Epithelial cell of proximal tubule (primary cell): ENCODE measurements at regions not wholly inside any gene's neighbourhood (a gene's known extent, or its start where the extent isn't known, plus 50 kb on each side); places are given as distances from the start of the nearest gene placed in this dataset.

ENCODE experiments used
- DNase-seq: peaks from one replicate; pipeline ENCODE4 v3.0.0-alpha.2; 2011; ENCODE audit warnings: low read depth
- H3K4me3 ChIP-seq: 2 replicates; pipeline ENCODE4 v1.5.1; 2011; ENCODE audit warnings: low read depth, mild to moderate bottlenecking, low read length
- CTCF ChIP-seq: conservative IDR thresholded peaks from 2 replicates; pipeline ENCODE4 v1.5.1; 2012; ENCODE audit warnings: low read depth, mild to moderate bottlenecking, low read length

- no peak for DNase-seq
- no peak for TF ChIP-seq CTCF
- H3K4me3 ChIP-seq, result no peak overlapping the region
Observed at GRCh38 chr2:167318581-167318980, 430.3 kb downstream of the XIRP2 start.

- TF ChIP-seq CTCF, result no peak
- no peak for DNase-seq
- no peak overlapping the region for H3K4me3 ChIP-seq
Observed at GRCh38 chr2:167310442-167310841, 422.2 kb downstream of the XIRP2 start.
